Activated T-helper 1 cell treated with anti-CD3 and anti-CD28 coated beads, Interleukin-12 subunit alpha, Interleukin-12 subunit beta, Interleukin-2, Interleukin-4 antibody, amounts not matched to agents 30 ng/mL and 10 ng/mL and 1 ng/mL, durations not matched to agents 14 hours and 24 hours and 36 hours (primary cell): ENCODE measurements at regions not wholly inside any gene's neighbourhood (a gene's known extent, or its start where the extent isn't known, plus 50 kb on each side); places are given as distances from the start of the nearest gene placed in this dataset.

Experiments
- DNase-seq: peaks from one replicate; pipeline ENCODE4 v3.0.0; 2021; ENCODE audit warnings: low spot score
- H3K27ac Mint-ChIP-seq: one replicate; pipeline ENCODE4 v1.8.0; 2021; ENCODE audit warnings: mild to moderate bottlenecking, mixed read lengths
- H3K27me3 Mint-ChIP-seq: one replicate; pipeline ENCODE4 v1.8.0; 2022; ENCODE audit warnings: mild to moderate bottlenecking, moderate library complexity, mixed read lengths; ENCODE audit not compliant: insufficient read depth
- H3K36me3 Mint-ChIP-seq: one replicate; pipeline ENCODE4 v1.8.0; 2021; ENCODE audit warnings: low read depth, mixed read lengths
- H3K4me1 Mint-ChIP-seq: one replicate; pipeline ENCODE4 v1.8.0; 2021; ENCODE audit warnings: low read depth, mixed read lengths
- H3K4me3 Mint-ChIP-seq: one replicate; pipeline ENCODE4 v1.8.0; 2021; ENCODE audit warnings: mild to moderate bottlenecking, moderate library complexity, mixed read lengths
- H3K9me3 Mint-ChIP-seq: one replicate; pipeline ENCODE4 v1.8.0; 2021; ENCODE audit warnings: mixed read lengths
- intact Hi-C: fragments of 100-400 bp; cut with micrococcal nuclease; formaldehyde crosslinking; loops from one replicate; pipeline ENCODE4 v1.15.1; 2024

DNA sequence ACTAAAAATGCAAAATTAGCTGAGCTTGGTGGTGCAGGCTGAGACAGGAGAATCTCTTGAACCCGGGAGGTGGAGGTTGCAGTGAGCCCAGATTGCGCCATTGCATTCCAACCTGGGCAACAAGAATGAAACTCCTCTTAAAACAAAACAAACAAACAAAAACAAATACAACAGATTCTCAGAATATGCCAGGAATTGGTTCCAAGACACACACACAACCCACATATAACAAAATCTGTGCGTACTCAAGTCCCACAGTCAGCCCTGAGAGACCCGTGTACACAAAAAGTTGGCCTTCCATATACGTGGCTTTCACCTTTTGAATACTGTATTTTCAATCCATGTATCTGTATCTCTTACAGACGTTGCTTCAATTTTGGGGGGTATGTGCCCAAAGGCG lies 98.9 kb upstream of the MARCKS start:
- Mint-ChIP-seq H3K4me1 (no peaks in the 10 kb centered on the region), H3K4me3 (no peak overlapping the region), H3K36me3 (no peaks in the 10 kb centered on the region), H3K9me3 (no peaks in the 10 kb centered on the region), H3K27ac (no peak overlapping the region), H3K27me3 (no peaks in the 10 kb centered on the region)
- no peak for DNase-seq
- intact Hi-C loops = no loop called here

DNA sequence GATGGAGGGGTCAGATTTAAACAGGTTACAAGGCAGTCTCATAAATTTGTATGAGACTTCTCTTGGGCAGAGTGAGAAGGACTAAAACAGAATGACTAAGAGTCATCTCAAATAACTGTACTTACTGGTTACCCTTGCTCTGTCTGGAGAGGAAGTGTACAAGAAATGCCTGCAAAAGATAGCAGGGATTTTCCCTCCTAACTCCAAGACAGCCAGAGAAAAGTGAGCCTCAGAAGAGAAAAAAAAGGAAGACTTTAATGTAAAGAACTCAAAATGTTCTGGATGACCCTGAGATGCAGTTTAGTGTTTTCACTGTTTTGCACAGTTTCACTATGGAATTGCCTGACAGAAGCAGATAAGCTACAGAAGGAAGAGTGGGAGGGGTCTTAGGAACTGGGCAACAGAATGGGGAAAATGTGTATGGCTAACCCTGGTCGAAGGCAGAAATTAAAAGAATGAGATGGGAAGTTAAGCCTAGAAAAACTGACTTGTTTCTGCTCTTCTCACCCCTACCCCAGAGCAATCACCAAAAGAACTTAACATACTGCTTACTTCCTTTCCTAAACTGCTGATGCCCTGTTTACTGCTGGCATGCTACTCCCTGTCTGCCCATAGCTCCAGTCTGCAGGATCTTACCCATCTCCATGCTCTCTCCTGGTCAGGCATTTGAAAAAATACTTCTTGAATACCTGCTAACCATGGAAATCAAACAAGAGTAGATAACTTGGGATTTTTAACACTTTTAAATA lies 98.1 kb upstream of the MARCKS start:
- intact Hi-C loops = no loop called here
- Mint-ChIP-seq H3K4me3 (no peak overlapping the region), H3K9me3 (no peaks in the 10 kb centered on the region), H3K27me3 (no peaks in the 10 kb centered on the region), H3K4me1 (no peaks in the 10 kb centered on the region), H3K36me3 (no peaks in the 10 kb centered on the region), H3K27ac (no peak overlapping the region)
- DNase-seq = no peak

DNA sequence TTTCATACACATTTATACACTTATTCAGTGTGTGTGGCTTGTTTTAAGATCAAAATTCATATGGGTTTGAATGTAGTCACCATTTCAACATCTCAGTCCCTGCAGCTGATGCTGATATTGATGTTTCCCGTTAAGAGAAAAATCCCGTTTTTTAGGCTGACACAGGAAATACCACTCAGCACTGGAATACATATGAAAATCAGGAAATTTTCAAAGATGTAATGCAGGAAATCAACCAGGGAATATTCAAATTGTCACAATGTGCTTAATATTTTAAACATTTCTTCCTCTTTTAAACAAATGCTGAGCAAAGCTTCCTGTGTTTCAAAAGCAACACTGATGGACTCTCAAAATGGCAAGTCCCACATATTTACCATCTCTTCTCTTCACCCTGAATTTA lies 94.5 kb upstream of the MARCKS start:
- intact Hi-C loops = no loop called here
- H3K27ac Mint-ChIP-seq = no peak overlapping the region
- no peaks in the 10 kb centered on the region for H3K27me3 Mint-ChIP-seq
- no peak overlapping the region for H3K4me3 Mint-ChIP-seq
- H3K9me3 Mint-ChIP-seq = no peaks in the 10 kb centered on the region
- H3K4me1 Mint-ChIP-seq = no peaks in the 10 kb centered on the region
- no peak for DNase-seq
- no peaks in the 10 kb centered on the region for H3K36me3 Mint-ChIP-seq

DNA sequence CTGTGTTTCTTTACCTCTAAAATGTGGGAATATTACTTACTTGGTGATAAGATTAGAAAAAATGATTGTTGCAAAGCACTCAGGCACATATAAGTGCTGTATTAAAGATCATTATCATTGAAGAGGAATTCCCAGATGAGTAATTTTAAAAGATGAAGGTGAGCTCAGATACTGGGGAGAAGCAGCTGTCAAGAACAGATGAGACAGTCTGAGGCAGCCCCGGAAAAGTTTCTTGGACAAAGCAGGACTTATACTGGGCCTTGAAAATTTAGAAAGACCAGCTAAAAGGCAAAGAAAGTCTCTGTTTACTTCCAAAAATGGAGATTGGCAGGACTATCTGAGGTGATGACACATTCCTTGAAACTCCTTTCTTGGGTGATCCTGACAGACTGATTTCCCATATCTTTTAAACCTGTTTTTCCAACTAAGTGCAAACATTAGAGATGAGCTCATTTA lies 93.8 kb upstream of the MARCKS start:
- intact Hi-C loops = no loop called here
- H3K36me3 Mint-ChIP-seq = no peaks in the 10 kb centered on the region
- no peaks in the 10 kb centered on the region for H3K9me3 Mint-ChIP-seq
- no peak overlapping the region for H3K4me3 Mint-ChIP-seq
- no peak overlapping the region for H3K27ac Mint-ChIP-seq
- no peak for DNase-seq
- H3K4me1 Mint-ChIP-seq = no peaks in the 10 kb centered on the region
- H3K27me3 Mint-ChIP-seq = no peaks in the 10 kb centered on the region

DNA sequence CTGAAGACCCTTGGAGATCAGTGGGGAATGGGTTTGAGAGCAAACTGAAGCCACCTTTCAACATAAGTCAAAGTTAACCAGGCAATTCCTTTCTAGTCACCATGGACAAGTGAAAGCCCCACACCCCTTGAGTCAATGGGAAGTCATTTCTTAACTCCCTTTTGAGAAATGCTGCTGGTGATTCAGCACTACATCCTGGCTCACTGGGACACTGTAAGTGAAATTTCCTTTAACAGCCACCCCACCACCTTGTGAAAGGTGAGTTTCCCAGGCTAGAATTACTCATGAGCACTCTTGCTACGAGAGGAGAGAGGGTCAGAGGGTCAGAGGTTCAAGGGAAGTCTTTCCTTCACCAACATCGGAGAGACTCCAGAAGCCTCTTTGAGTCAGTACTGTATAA lies 93.3 kb upstream of the MARCKS start:
- Mint-ChIP-seq H3K4me3 (no peak overlapping the region), H3K27me3 (no peaks in the 10 kb centered on the region), H3K36me3 (no peaks in the 10 kb centered on the region), H3K27ac (no peak overlapping the region), H3K4me1 (no peaks in the 10 kb centered on the region), H3K9me3 (no peaks in the 10 kb centered on the region)
- intact Hi-C loops = no loop called here
- DNase-seq = no peak

DNA sequence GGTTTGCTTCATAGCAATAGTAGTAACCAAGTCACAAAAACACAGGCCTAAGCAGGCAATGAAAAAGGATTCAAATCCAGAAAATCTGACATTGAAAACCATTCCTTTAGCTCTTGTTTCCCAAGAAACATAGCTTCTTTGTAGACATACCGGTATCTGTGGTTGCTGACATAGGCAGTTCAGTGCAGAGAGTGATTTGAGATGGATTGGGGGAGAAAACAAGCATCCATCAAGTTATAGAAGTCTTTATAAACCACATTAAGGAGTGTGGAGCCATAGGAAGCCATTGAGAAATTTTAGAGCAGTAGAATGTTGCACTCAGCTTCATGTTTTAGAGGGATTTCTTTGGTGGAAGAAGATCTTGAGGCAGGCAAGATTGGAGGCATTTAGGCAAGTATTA lies 91.2 kb upstream of the MARCKS start:
- Mint-ChIP-seq H3K36me3 (no peaks in the 10 kb centered on the region), H3K9me3 (no peaks in the 10 kb centered on the region), H3K27me3 (no peaks in the 10 kb centered on the region), H3K4me3 (no peak overlapping the region), H3K4me1 (no peaks in the 10 kb centered on the region), H3K27ac (no peak overlapping the region)
- no peak for DNase-seq
- intact Hi-C loops = no loop called here

DNA sequence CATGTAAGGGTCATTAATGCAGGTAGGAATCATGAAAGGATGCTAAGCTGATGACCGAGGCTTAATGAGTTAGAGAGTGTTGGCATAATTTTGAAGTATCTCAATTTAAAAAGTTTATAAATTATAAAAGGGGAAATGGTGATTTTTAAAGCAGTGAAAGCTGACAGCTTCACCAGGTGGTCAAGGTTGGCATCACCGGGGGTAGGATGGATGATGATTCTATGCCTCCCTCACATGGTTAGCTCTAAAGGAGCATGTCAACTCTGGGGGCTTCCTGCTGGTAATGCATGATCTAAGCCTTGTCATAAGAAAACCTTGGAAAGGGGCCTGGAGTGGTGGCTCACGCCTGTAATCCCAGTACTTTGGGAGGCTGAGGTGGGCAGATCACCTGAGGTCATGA lies 89.2 kb upstream of the MARCKS start:
- H3K9me3 Mint-ChIP-seq = no peaks in the 10 kb centered on the region
- no peaks in the 10 kb centered on the region for H3K27me3 Mint-ChIP-seq
- H3K27ac Mint-ChIP-seq = no peak overlapping the region
- intact Hi-C loops = no loop called here
- DNase-seq = no peak
- H3K4me1 Mint-ChIP-seq = no peaks in the 10 kb centered on the region
- H3K36me3 Mint-ChIP-seq = no peaks in the 10 kb centered on the region
- no peak overlapping the region for H3K4me3 Mint-ChIP-seq

DNA sequence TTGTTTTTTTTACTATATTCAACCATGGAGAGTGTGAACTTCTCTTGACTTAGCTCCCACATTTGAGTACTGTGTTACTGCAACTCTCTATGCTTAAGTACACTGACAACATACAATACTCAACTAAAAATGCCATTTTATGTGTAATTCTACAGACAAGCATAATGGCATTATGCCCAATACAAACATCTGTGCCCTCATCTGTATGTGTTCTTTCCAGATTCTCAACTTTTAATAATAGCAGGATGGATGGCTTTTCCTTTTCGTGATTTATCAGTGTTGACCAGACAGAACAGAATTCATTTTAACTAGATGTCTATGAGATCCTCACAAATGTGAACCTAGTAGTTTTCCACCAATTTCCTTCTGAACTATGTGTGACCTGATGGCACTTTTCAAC lies 84.2 kb upstream of the MARCKS start:
- H3K9me3 Mint-ChIP-seq = no peaks in the 10 kb centered on the region
- DNase-seq = no peak
- H3K27ac Mint-ChIP-seq = no peak overlapping the region
- no peaks in the 10 kb centered on the region for H3K36me3 Mint-ChIP-seq
- H3K27me3 Mint-ChIP-seq = no peaks in the 10 kb centered on the region
- H3K4me3 Mint-ChIP-seq = no peak overlapping the region
- intact Hi-C loops = no loop called here
- no peaks in the 10 kb centered on the region for H3K4me1 Mint-ChIP-seq

DNA sequence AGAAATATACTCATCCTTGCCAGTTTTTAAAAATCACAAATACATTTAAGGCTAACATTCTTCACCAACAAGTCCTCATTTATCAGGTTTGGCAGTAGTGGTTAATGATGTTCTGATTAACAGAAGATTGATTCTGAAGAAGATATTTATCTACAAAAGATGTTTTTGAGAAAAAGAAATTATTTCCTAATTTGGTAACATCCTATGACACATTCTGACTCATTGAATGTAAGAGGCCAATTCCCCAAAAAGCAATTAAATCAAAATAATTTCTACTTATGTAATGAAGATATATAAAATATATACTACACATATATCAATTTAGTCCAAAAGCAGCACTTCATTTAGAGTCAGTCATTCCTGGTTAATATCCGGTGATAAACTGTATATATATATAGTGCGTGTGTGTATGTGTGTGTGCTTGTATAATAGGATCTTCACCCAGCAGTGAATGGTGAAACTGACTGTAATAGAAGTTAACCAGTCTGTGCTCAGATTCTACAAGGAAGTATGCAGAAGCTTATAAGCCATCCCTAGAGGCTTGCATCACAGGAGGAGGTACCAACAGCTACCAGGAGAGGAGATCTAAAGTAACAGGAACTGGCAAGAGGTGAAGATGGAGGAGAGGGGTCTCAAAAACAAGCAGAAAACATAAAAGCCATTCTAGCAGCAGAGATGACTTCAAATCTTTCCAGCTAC lies 82.9 kb upstream of the MARCKS start:
- no peaks in the 10 kb centered on the region for H3K4me1 Mint-ChIP-seq
- no peak overlapping the region for H3K27ac Mint-ChIP-seq
- H3K27me3 Mint-ChIP-seq = no peaks in the 10 kb centered on the region
- no peaks in the 10 kb centered on the region for H3K9me3 Mint-ChIP-seq
- H3K4me3 Mint-ChIP-seq = no peak overlapping the region
- intact Hi-C loops = no loop called here
- no peak for DNase-seq
- no peaks in the 10 kb centered on the region for H3K36me3 Mint-ChIP-seq

DNA sequence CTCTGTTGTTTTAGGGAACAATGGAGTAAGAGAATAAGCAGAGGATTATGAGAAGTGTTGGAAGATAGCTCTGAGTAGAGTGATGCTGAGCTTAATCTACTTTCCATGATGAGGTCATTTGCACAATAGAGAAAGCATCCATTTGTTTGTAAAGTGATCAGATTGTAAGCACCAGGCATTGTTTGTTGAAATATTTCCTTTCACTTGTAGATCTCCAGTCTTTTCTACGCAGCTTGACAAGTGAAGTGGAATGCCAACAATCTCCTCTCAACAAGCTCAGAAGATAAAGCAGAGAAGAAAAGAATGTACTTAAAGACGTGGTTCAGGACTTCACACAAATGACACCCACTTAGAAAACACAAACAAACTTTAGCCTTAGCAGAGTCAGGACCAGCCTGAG lies 80.1 kb upstream of the MARCKS start:
- no peaks in the 10 kb centered on the region for H3K36me3 Mint-ChIP-seq
- H3K9me3 Mint-ChIP-seq = no peaks in the 10 kb centered on the region
- no peaks in the 10 kb centered on the region for H3K4me1 Mint-ChIP-seq
- no peak overlapping the region for H3K27ac Mint-ChIP-seq
- DNase-seq = no peak
- intact Hi-C loops = no loop called here
- no peaks in the 10 kb centered on the region for H3K27me3 Mint-ChIP-seq
- no peak overlapping the region for H3K4me3 Mint-ChIP-seq

DNA sequence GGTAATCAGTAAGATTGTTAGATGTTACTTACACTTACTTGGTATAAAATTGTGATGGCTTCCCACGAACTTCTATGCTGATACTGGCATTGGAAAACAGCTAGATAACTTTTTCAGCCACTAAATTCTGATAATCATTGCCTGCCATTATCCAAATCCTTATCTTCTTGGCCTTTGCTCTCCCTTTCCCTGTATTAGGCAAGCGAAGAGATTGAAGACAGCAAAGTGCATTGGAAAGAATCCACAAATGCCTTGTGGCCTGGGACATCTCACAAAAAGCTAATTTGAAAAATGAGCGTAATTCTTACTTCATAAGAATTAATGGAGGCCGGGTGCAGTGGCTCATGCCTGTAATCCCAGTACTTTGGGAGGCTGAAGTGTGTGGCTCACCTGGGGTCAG lies 79.5 kb upstream of the MARCKS start:
- H3K27ac Mint-ChIP-seq = no peak overlapping the region
- DNase-seq = no peak
- no peaks in the 10 kb centered on the region for H3K4me1 Mint-ChIP-seq
- H3K9me3 Mint-ChIP-seq = no peaks in the 10 kb centered on the region
- no peak overlapping the region for H3K4me3 Mint-ChIP-seq
- no peaks in the 10 kb centered on the region for H3K27me3 Mint-ChIP-seq
- H3K36me3 Mint-ChIP-seq = no peaks in the 10 kb centered on the region
- intact Hi-C loops = no loop called here

DNA sequence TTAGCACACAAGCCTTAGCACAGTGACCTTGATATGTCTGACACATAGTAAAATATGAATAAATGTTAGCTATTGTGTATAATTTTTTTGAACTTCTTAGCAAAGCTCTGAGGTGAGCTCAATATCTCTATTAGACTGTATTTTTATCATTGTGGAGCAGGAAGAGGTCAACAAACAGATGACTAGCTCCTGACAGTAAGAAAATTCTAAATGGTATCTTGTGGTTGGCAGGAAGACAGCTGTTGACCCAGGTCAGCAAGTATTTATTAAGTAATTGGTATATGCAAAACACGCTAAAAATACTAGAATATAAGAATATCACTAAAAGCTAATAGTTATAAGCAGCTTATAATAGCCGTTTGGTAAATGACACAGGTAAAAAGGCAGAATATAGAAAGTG lies 77.5 kb upstream of the MARCKS start:
- Mint-ChIP-seq H3K27ac (no peak overlapping the region), H3K27me3 (no peaks in the 10 kb centered on the region), H3K4me1 (no peaks in the 10 kb centered on the region)

DNA sequence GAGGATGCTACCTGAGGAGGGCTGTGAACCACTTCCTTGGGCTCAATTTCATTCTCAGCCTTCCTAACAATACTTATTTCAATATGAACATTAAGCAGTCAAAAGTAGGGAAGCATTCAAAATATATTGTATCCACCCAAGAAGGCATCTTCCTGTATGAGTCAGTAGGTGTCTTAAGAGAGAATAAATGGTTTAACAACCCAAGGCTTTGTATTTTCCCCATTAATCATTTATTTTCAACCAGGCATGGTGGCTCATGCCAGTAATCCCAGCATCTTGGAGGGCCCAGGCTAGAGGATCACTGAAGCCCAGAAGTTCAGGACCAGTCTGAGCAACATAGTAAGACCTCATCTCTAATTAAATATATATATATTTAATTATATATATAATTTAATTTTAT lies 74.5 kb upstream of the MARCKS start:
- Mint-ChIP-seq H3K36me3 (no peaks in the 10 kb centered on the region), H3K9me3 (no peaks in the 10 kb centered on the region), H3K27ac (no peak overlapping the region), H3K27me3 (peaks cover 2% of the 10 kb centered on the region), H3K4me3 (no peak overlapping the region), H3K4me1 (no peaks in the 10 kb centered on the region)
- intact Hi-C loops = no loop called here
- no peak for DNase-seq

More for the DNA sequence above, 77.5 kb upstream of the MARCKS start:
- Mint-ChIP-seq H3K4me3 (no peak overlapping the region), H3K36me3 (no peaks in the 10 kb centered on the region), H3K9me3 (no peaks in the 10 kb centered on the region)
- intact Hi-C loops = no loop called here
- no peak for DNase-seq
